SU-DHL-6 (cell line): ENCODE measurements at regions not wholly inside any gene's neighbourhood (a gene's known extent, or its start where the extent isn't known, plus 50 kb on each side); places are given as distances from the start of the nearest gene placed in this dataset.

Experiments used
- H2AFZ ChIP-seq: fragments of 200-600 bp; sonication (generic); 2 replicates; pipeline ENCODE4 v1.6.1; 2014; ENCODE audit warnings: low read depth, mild to moderate bottlenecking, moderate library complexity, mixed read lengths, antibody characterized with exemption, low read length; ENCODE audit not compliant: severe bottlenecking
- H3F3A ChIP-seq: fragments of 200-600 bp; shearing (Covaris generic); 2 replicates; pipeline ENCODE4 v1.6.0; 2016; ENCODE audit warnings: antibody characterized with exemption, mild to moderate bottlenecking; ENCODE audit not compliant: insufficient read depth
- H3K27ac ChIP-seq: fragments of 200-600 bp; sonication (generic); 2 replicates; pipeline ENCODE4 v1.5.1; 2016; ENCODE audit warnings: low read depth, mild to moderate bottlenecking, low read length, moderate library complexity, mixed read lengths
- H3K27me3 ChIP-seq: fragments of 200-600 bp; sonication (generic), shearing (Covaris generic); 2 replicates; pipeline ENCODE4 v1.6.0; 2014; ENCODE audit warnings: mild to moderate bottlenecking, low read length
- H3K36me3 ChIP-seq: fragments of 200-600 bp; sonication (generic); 2 replicates; pipeline ENCODE4 v1.6.1; 2014; ENCODE audit warnings: mild to moderate bottlenecking, low read length, mixed read lengths
- H3K4me2 ChIP-seq: fragments of 300-600, 200-600 bp; shearing (Covaris generic), sonication (generic); 2 replicates; pipeline ENCODE4 v1.6.0; 2014; ENCODE audit warnings: low read length, low read depth, mild to moderate bottlenecking; ENCODE audit not compliant: poor library complexity, severe bottlenecking
- H3K4me3 ChIP-seq: fragments of 200-600 bp; sonication (generic); 2 replicates; pipeline ENCODE4 v1.5.1; 2014; ENCODE audit warnings: antibody characterized with exemption, low read length, mild to moderate bottlenecking, mixed read lengths; ENCODE audit not compliant: insufficient read depth, poor library complexity, severe bottlenecking
- H3K79me2 ChIP-seq: fragments of 200-600 bp; sonication (generic); 2 replicates; pipeline ENCODE4 v1.6.1; 2014; ENCODE audit warnings: mild to moderate bottlenecking, low read length, moderate library complexity; ENCODE audit not compliant: insufficient read depth
- H3K9ac ChIP-seq: fragments of 200-600 bp; sonication (generic); 2 replicates; pipeline ENCODE4 v1.7.0; 2014; ENCODE audit warnings: mild to moderate bottlenecking, low read length
- H3K9me2 ChIP-seq: fragments of 200-600 bp; sonication (generic); replicated peaks from 2 replicates; pipeline ENCODE4 v1.6.1; 2014; ENCODE audit warnings: low read length; ENCODE audit not compliant: insufficient read depth
- H3K9me3 ChIP-seq: fragments of 200-600 bp; sonication (generic); 2 replicates; pipeline ENCODE4 v1.6.1; 2014; ENCODE audit warnings: low read length, mixed read lengths; ENCODE audit not compliant: insufficient read depth
- H4K20me1 ChIP-seq: fragments of 200-600 bp; sonication (generic); 2 replicates; pipeline ENCODE4 v1.6.1; 2014; ENCODE audit warnings: low read depth, mild to moderate bottlenecking, antibody characterized with exemption, low read length, moderate library complexity, mixed read lengths
- CTCF ChIP-seq: fragments of 200-600 bp; sonication (generic); IDR thresholded peaks from one replicate; pipeline ENCODE4 v1.5.1; 2017; ENCODE audit warnings: antibody characterized with exemption, mild to moderate bottlenecking, low read length, moderate library complexity; ENCODE audit not compliant: insufficient read depth, poor library complexity, severe bottlenecking
- EZH2phosphoT487 ChIP-seq: fragments of 200-600 bp; sonication (generic), shearing (Covaris generic); conservative IDR thresholded peaks from 2 replicates; pipeline ENCODE4 v1.6.1; 2018; ENCODE audit warnings: mild to moderate bottlenecking, antibody characterized with exemption, low read length, moderate library complexity, mixed read lengths

DNA sequence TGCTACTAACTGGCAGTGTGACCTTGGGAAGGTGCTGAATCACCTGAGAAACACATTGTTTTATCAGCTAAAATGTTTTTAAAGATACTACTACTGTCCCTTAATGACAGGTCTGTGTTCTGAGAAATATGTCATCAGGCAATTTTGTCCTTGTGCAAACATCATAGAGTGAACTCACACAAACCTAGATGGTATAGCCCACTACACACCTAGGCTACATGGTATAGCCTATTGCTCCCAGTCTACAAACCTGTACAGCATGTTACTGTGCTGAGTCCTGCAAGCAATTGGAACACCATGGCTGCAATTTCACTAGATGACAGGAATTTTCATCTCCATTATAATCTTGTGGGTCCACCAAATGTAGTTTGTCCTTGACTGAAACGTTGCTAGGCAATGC lies 101.3 kb upstream of the GUCY1A1 start:
- Histone ChIP-seq H3K4me3 (no peak overlapping the region), H3K9me2 (no peaks in the 10 kb centered on the region), H4K20me1 (no peaks in the 10 kb centered on the region), H3K4me2 (no peak overlapping the region), H3K27me3 (no peaks in the 10 kb centered on the region), H3K9me3 (no peaks in the 10 kb centered on the region), H3K9ac (no peak overlapping the region), H3K79me2 (no peaks in the 10 kb centered on the region), H2AFZ (no peak overlapping the region), H3K36me3 (no peaks in the 10 kb centered on the region), H3K27ac (no peak overlapping the region), H3F3A (no peaks in the 10 kb centered on the region)
- no peak for TF ChIP-seq CTCF
- no peak for TF ChIP-seq EZH2phosphoT487

- Histone ChIP-seq H3K9ac (no peak overlapping the region), H3K27me3 (no peaks in the 10 kb centered on the region), H4K20me1 (no peaks in the 10 kb centered on the region), H3K9me3 (no peaks in the 10 kb centered on the region), H3K36me3 (no peaks in the 10 kb centered on the region), H3K4me2 (no peak overlapping the region), H3K9me2 (no peaks in the 10 kb centered on the region), H3K27ac (no peak overlapping the region), H3K4me3 (no peak overlapping the region), H2AFZ (no peak overlapping the region), H3F3A (no peaks in the 10 kb centered on the region), H3K79me2 (no peaks in the 10 kb centered on the region)
- TF ChIP-seq CTCF (no peak), EZH2phosphoT487 (no peak)
Observed at GRCh38 chr4:155564880-155565279, 101.8 kb upstream of the GUCY1A1 start.

DNA sequence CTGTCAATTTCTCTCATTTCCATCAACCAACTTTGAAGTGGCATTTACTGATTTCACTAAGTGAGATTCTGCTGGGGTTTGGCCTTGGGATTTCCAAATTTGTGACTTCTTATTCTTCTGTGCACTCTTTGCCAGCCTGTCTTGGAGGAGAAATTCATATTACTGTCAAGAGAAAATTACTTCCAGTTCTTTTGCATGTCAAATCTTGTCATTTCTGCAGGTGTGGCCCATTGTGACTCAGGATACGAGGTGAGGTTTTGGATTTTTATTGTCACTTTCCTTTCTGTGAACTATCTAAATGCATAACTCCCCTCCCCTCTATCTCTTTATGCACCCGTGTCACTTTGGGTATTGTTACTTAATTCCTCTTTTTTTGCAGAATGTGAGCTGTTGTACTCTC lies 102.6 kb upstream of the GUCY1A1 start:
- Histone ChIP-seq H3K9me2 (no peaks in the 10 kb centered on the region), H3K9me3 (no peaks in the 10 kb centered on the region), H3K27me3 (no peaks in the 10 kb centered on the region), H3K36me3 (no peaks in the 10 kb centered on the region), H3K4me2 (no peak overlapping the region), H4K20me1 (no peaks in the 10 kb centered on the region), H3K4me3 (no peak overlapping the region), H3K9ac (no peak overlapping the region), H3K27ac (no peak overlapping the region), H2AFZ (no peak overlapping the region), H3K79me2 (no peaks in the 10 kb centered on the region), H3F3A (no peaks in the 10 kb centered on the region)
- no peak for TF ChIP-seq CTCF
- TF ChIP-seq EZH2phosphoT487 = no peak

GRCh38 chr4:155559915-155560314 lies 106.7 kb upstream of the GUCY1A1 start:
- Histone ChIP-seq H3K79me2 (no peaks in the 10 kb centered on the region), H3K4me2 (no peak overlapping the region), H4K20me1 (no peaks in the 10 kb centered on the region), H3K27ac (no peak overlapping the region), H3F3A (no peaks in the 10 kb centered on the region), H3K9me3 (no peaks in the 10 kb centered on the region), H2AFZ (no peak overlapping the region), H3K27me3 (no peaks in the 10 kb centered on the region), H3K4me3 (no peak overlapping the region), H3K9ac (no peak overlapping the region), H3K36me3 (no peaks in the 10 kb centered on the region), H3K9me2 (no peaks in the 10 kb centered on the region)
- TF ChIP-seq EZH2phosphoT487 (no peak), CTCF (no peak)
